GM18867 (cell line): ENCODE measurements at regions not wholly inside any gene's neighbourhood (a gene's known extent, or its start where the extent isn't known, plus 50 kb on each side); places are given as distances from the start of the nearest gene placed in this dataset.
"Not testable (repeated sequence)": the region's sequence is repeated elsewhere in the genome, so short reads cannot be mapped to it uniquely, and the experiment has no call there.

ENCODE experiments used
- ATAC-seq: cut with Tn5 transposase; IDR thresholded peaks from one replicate; pipeline ENCODE4 v1.9.1; 2021; ENCODE audit warnings: mild to moderate bottlenecking, moderate library complexity; ENCODE audit not compliant: unreplicated experiment

GRCh38 chr2:219724628-219725027, 97.2 kb downstream of the SLC4A3 start:
- no peak for ATAC-seq

DNA sequence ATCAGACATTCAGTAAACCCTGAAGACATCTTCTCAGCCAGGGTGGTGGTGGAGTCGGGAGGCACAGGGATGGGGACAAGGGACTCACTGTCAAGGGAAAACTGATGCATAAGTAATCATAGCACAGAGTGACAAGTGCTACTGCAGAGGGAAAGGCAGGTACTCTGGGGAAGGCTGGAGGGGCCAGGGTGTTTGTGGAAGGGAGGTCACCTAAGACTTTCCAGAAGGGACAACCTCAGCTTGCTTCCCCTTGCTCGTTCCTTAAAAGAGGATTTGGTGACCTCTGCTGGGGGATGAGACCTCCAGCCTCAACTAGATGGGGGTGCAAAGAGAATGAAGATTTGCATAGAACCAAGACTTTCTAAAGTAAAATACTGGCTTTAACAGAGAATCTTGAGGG, 99.5 kb downstream of the SLC4A3 start:
- ATAC-seq = no peak

DNA sequence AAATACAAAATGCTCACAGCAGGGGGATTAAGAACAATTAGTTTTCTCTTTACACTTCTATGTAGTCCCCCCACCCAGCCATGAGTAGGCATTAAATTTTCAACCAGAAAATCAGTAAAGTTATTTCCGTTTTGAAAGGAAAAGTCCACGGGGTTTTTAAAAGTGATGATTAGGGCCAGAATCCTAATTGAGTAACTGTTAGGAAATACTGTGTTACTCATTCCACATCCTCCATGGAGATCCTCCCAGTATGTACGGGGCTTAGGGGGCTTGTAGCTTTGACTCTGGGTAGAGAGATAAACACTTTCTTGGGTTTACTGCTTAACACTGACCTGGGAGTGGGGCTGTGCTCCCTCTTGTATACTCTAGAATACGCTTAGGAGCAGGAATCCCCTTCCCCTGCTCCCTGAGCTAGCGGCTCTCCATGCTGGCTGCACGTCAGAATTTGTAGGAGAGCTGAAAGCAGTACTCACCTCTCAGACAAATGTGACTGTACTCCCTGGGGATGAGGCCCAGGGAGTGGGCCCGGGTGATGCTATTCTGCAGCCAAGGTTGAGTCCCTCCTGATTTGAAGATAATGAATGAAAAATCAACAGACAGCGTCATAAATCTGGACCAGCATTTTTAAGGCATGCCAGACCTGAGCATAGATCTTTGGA, 100.5 kb downstream of the SLC4A3 start:
- ATAC-seq = no peak

GRCh38 chr2:219728991-219729487, 101.6 kb downstream of the SLC4A3 start:
- ATAC-seq = no peak

- no peak for ATAC-seq
Observed at GRCh38 chr2:219731173-219731572, 103.7 kb downstream of the SLC4A3 start.

DNA sequence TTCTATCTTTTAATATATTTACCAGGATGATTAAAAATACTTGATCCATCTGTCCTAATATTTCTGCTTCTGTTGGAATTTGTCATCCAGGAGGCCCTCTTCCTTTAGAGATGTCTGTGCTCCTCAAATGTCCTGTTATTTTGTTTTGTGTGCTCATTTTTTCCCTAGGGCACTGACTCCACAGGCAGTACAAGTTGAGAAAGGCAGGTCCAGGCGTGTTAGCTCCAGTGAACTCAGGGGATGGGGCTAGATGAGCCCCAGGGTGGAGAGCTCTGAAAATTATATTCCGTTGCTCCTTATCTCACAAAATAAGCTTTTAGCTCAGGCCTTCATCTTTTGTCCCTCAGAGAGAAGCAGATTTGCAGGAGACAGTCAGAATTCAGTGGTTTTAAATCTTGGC, 105.7 kb downstream of the SLC4A3 start:
- ATAC-seq = no peak

- ATAC-seq = no peak
Observed at GRCh38 chr2:219733746-219734145, 106.3 kb downstream of the SLC4A3 start.

- no peak for ATAC-seq
Observed at GRCh38 chr2:219736209-219736608, 108.8 kb downstream of the SLC4A3 start.

GRCh38 chr2:219737270-219737691, 109.9 kb downstream of the SLC4A3 start:
- no peak for ATAC-seq

- ATAC-seq = no peak
Observed at GRCh38 chr2:219739066-219739465, 111.6 kb downstream of the SLC4A3 start.

DNA sequence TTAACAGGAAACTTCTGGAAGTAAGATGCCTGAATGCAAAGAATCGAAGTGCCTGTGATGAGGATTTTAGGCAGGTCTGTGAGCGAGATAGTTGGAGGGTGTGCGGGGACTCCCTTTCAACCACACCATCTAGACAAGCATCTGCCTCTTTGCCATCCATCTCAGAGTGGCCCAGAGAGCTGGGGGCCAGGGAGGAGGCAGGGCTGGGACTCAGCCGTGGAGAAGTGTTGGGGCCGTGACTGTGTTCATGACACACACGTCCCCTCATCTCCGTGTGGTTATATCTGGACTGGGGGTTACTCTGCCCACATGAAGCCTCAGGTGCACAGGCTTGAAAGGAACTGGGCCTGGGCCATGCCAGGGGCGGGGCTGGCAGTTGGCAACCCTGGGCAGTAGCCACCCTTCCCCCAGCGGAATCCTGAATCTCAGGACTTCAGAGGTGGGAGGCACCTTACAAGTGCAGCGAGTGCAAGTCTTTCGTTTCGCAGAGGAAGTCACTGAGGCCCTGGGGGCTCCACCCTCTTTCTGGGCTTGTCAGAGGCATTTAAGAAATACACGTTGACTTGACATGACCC, 112.5 kb downstream of the SLC4A3 start:
- no peak for ATAC-seq

DNA sequence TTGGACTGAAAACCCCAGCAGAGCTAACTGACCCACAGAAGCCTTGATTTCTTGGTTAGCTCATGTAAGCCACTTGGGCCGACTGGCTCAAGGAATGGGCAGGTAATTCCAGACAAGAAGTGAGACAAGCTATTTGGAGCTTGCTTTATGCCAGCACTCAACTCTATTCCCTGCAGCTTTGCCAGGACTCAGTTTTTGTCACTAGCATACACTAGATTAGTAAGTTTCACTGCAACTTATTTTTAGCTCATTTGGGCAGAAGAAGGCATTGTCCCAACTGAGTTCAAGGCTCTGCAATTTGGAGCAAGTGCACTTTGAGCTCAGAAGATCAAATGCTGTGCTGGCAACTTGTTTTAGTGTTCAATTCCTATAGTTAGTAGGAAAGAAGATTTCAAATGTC, 116.1 kb downstream of the SLC4A3 start:
- ATAC-seq = no peak

GRCh38 chr2:219744066-219744465, 116.6 kb downstream of the SLC4A3 start:
- ATAC-seq = no peak

DNA sequence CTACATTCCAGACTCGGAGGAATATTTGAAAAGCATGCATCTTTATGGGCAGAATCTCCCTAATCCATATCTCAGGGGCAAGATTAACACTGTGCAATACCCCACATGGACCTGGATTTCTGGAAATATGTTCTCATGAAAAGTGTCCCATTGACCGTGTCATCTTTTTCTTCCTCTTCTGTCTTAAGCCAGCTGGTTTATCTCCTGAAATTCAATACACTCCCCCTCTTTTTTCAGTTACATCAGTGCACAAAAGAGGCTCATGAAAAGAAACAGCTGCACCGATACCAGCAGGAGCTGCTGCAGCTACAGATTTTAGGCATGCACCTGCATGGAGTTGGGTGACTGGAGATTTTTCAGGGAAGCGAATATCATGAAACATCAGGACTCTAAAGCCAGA, 117.2 kb downstream of the SLC4A3 start:
- no peak for ATAC-seq

DNA sequence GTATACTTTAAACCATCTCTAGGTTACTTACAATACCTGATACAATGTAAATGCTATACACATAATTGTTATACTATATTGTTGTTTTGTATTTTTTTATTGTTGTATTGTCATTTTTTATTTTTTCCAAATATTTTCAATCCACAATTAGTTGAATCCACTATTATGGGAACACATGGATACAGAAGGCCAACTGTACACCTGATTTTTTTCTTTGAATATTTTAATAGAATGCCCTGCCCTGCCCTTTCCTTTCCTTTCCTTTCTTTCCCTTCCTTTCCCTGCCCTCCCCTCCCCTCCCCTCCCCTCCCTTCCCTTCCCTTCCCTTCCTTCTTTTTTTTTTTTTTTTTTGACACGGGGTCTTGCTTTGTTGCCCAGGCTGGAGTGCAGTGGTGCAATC, 120.2 kb downstream of the SLC4A3 start:
- no peak for ATAC-seq

DNA sequence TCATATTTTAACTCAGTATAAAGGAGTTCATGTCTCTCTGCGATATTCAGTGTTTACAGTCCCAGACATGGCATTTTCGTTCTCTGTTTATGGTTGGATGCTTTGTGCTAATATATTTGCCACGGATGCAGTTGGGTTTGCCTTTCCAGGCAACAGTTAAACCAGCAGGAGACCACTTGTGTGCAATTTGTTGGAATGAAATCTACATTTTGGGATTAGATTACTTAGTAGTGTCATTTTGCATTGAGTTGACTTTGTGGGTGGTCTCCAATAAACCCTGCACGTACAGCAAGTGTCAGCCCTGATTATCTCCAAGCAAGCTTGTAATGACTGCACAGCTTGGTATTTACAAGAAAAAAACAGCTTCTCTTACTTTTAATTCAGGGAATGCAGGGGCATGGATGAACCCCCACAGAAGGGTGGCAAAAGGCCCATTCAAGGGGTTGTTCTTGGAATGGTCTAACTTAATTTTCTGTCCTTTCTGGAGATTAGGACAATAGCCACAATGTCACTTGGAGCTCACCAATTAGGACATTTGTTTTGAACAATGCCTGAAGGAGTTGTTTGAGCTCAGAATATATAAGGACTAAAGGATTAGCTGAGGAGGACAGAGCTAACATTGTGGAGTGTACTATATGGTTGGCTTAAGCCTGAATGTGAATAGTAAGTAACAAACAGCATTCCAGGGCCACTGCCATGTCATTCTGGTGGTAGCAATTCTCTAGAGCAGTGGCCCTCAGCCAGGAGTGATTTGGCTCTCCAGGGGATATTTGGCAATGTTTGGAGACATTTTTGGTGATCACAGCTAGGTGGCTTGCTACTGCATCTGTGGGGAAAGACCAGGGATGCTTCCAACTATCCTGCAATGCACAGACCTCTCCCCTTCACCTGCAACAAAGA, 121.5 kb downstream of the SLC4A3 start:
- no peak for ATAC-seq

GRCh38 chr2:219751121-219751520, 123.7 kb downstream of the SLC4A3 start:
- ATAC-seq = not testable (repeated sequence)

DNA sequence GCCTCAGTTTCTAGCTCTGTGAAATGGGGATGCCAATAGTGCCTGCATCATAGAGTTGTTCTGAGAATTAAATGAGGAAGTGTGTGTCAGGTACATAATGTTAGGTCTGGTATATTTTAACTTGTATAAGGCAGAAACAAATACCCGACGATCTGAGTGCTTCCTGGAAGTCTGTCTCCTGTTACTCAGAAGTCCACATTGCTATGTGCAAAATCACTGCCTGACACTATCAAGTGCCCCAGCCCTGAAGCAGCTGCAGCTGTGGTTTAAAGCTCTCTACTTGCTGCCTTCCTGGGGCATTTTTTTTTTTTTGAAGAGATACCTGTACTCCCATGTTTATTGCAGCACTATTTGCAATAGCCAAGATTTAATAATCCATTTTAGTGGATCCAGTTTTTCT, 125.3 kb downstream of the SLC4A3 start:
- ATAC-seq = no peak

GRCh38 chr2:219758907-219759680, 131.7 kb downstream of the SLC4A3 start:
- ATAC-seq = no peak

DNA sequence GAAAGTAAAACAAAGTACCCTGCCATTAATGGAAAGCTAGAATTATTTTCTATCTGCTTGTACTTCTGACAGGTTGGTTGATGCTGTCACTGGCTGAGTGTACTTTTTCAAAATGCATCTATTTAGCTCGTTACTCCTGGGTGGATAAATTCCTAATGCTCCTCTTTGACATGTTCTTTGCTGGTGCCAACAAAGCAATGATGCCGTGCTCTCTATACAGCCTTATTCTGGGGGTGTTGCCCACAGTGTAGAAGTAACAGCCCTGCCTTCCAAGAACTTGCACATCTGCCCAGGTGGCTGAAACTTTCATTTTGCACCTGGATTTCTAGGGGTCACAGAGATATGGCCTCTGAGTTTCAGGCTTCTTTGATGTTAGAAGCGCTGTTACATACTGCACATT, 132.4 kb downstream of the SLC4A3 start:
- no peak for ATAC-seq
